ENCODE measurements at regions not wholly inside any gene's neighbourhood (a gene's known extent, or its start where the extent isn't known, plus 50 kb on each side); places are given as distances from the start of the nearest gene placed in this dataset.

DNA sequence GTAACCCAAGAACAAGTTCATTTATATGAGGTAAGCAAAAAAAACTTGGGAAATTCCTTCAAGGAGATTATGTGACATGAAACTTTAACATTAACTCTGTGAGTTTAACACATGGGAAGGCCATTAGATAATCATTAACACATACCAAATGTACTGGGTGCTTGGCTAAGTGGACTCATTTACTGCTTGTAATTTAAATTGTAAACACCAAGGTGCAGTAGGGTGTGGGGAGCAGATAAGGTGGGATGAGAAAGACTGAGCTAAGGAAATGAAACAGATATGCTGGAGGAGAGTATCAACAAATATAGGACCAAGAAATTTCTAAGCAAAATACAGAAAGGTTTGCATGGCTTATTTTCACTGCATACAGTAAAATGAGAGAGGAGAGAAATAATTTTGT lies 2384.8 kb upstream of the ACO1 start:
- TF ChIP-seq, protein P1, sequence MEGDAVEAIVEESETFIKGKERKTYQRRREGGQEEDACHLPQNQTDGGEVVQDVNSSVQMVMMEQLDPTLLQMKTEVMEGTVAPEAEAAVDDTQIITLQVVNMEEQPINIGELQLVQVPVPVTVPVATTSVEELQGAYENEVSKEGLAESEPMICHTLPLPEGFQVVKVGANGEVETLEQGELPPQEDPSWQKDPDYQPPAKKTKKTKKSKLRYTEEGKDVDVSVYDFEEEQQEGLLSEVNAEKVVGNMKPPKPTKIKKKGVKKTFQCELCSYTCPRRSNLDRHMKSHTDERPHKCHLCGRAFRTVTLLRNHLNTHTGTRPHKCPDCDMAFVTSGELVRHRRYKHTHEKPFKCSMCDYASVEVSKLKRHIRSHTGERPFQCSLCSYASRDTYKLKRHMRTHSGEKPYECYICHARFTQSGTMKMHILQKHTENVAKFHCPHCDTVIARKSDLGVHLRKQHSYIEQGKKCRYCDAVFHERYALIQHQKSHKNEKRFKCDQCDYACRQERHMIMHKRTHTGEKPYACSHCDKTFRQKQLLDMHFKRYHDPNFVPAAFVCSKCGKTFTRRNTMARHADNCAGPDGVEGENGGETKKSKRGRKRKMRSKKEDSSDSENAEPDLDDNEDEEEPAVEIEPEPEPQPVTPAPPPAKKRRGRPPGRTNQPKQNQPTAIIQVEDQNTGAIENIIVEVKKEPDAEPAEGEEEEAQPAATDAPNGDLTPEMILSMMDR (conservative IDR thresholded peaks at IDR 0.05; ENCODE audit: control insufficient read depth, insufficient read depth, low read depth, low read length), result no peak
- no peak overlapping the region for H3K4me3 ChIP-seq (ENCODE audit: control insufficient read depth, low read depth, low read length)
- no peak for DNase-seq (ENCODE audit: low read depth)

DNA sequence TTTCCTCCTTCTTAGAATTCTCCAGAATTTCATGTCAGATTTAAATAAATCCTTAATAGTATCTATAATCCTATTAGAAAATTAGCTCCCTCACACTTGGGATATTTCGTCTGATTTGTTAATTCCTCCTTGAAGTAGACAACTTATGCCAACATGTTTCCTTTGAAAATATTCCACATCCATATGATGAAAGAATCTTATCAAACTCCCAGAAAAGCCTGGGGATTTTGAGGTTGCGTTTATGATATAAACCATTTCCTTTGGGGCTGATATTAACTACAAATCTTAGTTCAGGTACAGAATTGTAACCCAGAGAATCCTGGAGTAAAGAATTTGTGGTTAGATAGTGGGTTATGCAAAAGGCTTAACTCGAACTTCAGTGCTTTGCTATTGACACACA lies 2373.8 kb upstream of the ACO1 start:
- DNase-seq (ENCODE audit: low read depth), result no peak
- TF ChIP-seq, protein P1 (conservative IDR thresholded peaks at IDR 0.05; ENCODE audit: control insufficient read depth, insufficient read depth, low read depth, low read length), result no peak
- no peak overlapping the region for H3K4me3 ChIP-seq (ENCODE audit: control insufficient read depth, low read depth, low read length)

DNA sequence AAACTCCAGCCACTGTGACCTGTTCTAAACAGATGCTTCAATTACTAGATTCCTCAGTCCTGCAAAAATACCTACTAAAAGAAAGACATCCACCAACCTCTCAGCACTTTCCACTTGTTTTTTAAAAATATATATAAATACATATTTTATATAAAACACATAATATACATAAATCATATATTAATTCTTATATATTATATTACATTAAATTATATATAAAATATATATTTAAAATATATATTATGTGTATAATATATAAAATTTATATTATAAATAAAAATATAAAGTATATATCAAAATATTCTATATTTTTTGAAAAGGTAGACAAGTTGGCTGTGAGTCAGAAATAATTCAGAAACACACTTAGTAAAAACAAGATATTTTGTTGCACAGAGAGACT lies 2371.8 kb upstream of the ACO1 start:
- no peak overlapping the region for H3K4me3 ChIP-seq (ENCODE audit: control insufficient read depth, low read depth, low read length)
- TF ChIP-seq, protein P1 (conservative IDR thresholded peaks at IDR 0.05; ENCODE audit: control insufficient read depth, insufficient read depth, low read depth, low read length), result no peak
- DNase-seq (ENCODE audit: low read depth), result no peak

DNA sequence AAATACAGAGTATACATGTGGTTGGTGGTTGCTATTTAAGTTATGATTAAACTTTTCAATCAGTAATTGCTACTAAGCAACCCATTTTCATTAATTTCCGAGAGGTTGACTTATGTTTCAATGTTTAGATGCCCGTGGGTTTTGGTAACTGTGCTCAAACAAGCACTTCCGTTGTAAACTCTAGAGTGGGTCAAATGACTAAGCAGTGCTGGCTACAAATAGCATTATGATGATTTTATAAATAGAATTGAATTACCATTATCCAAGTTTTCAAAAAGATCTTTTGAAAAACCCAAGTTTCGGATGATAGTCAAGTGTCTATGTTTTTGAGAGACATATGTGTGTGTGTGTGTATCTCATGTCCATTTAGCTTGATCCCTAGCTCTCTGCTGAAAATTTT lies 2369.4 kb upstream of the ACO1 start:
- TF ChIP-seq, protein P1 (conservative IDR thresholded peaks at IDR 0.05; ENCODE audit: control insufficient read depth, insufficient read depth, low read depth, low read length), result no peak
- DNase-seq (ENCODE audit: low read depth), result no peak
- no peak overlapping the region for H3K4me3 ChIP-seq (ENCODE audit: control insufficient read depth, low read depth, low read length)

DNA sequence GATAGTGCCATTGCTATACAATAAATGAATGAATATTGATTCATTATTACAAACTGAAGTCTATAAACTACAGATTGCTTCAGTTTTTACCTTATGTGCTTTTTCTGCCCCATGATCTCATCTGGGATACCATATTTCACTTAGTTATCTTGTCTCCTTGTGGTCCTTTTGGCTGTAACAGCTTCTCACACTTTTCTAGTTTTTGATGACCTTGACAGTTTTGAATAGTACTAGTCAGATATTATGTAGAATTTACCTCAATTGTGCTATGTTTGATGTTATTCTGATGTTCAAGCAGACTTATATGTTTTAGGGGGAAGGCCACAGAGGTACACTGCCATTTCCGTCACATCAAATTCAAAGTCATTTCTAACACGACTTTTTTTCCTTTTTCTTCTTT lies 2364.3 kb upstream of the ACO1 start:
- TF ChIP-seq, protein P1 (conservative IDR thresholded peaks at IDR 0.05; ENCODE audit: control insufficient read depth, insufficient read depth, low read depth, low read length), result no peak
- no peak for DNase-seq (ENCODE audit: low read depth)
- H3K4me3 ChIP-seq (ENCODE audit: control insufficient read depth, low read depth, low read length), result no peak overlapping the region

DNA sequence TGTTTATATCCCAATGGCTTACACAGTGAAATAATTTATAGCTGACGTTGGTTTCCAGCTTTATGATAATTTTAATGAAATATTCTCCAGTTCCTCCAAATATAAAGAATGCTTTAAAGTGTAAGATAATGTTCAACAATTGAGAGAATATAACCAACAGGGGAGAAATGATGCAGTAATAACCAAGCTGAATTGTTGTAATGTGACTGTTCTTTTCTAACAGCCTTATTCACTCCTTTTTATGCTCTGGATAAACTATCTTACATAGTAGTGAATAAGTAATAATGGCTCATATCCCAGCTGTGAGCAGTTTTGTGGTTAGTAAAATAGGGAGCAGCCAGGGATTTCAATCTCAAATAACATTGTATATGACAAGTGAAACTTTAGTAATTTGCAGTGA lies 2348.7 kb upstream of the ACO1 start:
- TF ChIP-seq, protein P1 (conservative IDR thresholded peaks at IDR 0.05; ENCODE audit: control insufficient read depth, insufficient read depth, low read depth, low read length), result no peak
- DNase-seq (ENCODE audit: low read depth), result no peak
- no peak overlapping the region for H3K4me3 ChIP-seq (ENCODE audit: control insufficient read depth, low read depth, low read length)

DNA sequence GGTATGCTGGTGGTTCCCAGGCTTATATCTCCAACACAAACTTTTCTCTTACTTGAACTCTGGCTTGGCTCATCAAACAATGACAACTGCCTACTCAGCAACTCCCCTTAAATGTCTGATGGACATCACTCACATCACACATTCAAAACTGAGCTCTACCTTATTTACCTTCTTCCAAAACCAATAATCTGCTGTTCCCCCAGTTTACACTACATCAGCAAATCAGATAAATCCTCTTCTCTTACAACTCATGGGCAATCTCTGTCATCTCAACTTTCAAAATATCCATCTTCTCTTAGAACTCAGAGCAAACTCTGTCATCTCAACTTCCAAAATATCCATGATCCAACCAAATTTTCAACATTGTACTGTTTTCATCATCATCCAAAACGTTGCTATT lies 2347.9 kb upstream of the ACO1 start:
- DNase-seq (ENCODE audit: low read depth), result no peak
- H3K4me3 ChIP-seq (ENCODE audit: control insufficient read depth, low read depth, low read length), result no peak overlapping the region
- TF ChIP-seq, protein P1 (conservative IDR thresholded peaks at IDR 0.05; ENCODE audit: control insufficient read depth, insufficient read depth, low read depth, low read length), result no peak
